B cell (primary cell): ENCODE measurements at regions not wholly inside any gene's neighbourhood (a gene's known extent, or its start where the extent isn't known, plus 50 kb on each side); places are given as distances from the start of the nearest gene placed in this dataset.

ENCODE experiments used
- ATAC-seq: fragments of 200-7000 bp; cut with Tn5 transposase; one replicate; pipeline ENCODE4 v1.10.0; 2021; ENCODE audit warnings: low read depth, mild to moderate bottlenecking, moderate number of reproducible peaks, moderate library complexity
- CTCF ChIA-PET: fragments of 350-600 bp; sonication (Branson Sonifier 250); formaldehyde crosslinking; loops from one replicate; lab custom pipeline; 2021; ENCODE audit warnings: antibody characterized with exemption, inconsistent platforms; lab: Charles Lee
- POLR2A ChIA-PET: fragments of 350-600 bp; sonication (Branson Sonifier 250); formaldehyde crosslinking; loops from one replicate; lab custom pipeline; 2021; ENCODE audit warnings: antibody characterized with exemption; lab: Charles Lee
- DNase-seq: peaks from one replicate; pipeline ENCODE4 v3.0.0; 2013
- H2AFZ ChIP-seq: 2 replicates; pipeline ENCODE4 v1.6.1; 2012; ENCODE audit warnings: mild to moderate bottlenecking, low read depth, low read length; ENCODE audit not compliant: insufficient read depth, poor library complexity, severe bottlenecking
- H3K27ac ChIP-seq, 2 donors: 1 replicate in 1 of 2; 2 replicates in 1 of 2; pipeline ENCODE4 v1.5.1; 2012 to 2013; ENCODE audit warnings: low read length in 2 of 2, mild to moderate bottlenecking in 2 of 2, moderate library complexity in 1 of 2
- H3K27me3 ChIP-seq, 4 experiments: fragments of 200-600 bp in 1 of 4; sonication (generic) in 1 of 4; replicated peaks in 1 of 4; 1 replicate in 2 of 4; 2 replicates in 2 of 4; pipeline versions ENCODE4 v1.6.1 to v1.7.0; 2013 to 2016; ENCODE audit warnings: low read length in 3 of 4, mild to moderate bottlenecking in 2 of 4, mixed read lengths in 1 of 4, moderate library complexity in 1 of 4; ENCODE audit not compliant: insufficient read depth in 4 of 4, control insufficient read depth in 3 of 4; ENCODE audit errors: control extremely low read depth in 1 of 4
- H3K36me3 ChIP-seq, 2 experiments: replicated peaks in 1 of 2; 1 replicate in 1 of 2; 2 replicates in 1 of 2; pipeline versions ENCODE4 v1.6.1 to v1.7.1; 2013; ENCODE audit warnings: low read length in 1 of 2; ENCODE audit not compliant: insufficient read depth in 2 of 2, control insufficient read depth in 1 of 2; ENCODE audit errors: control extremely low read depth in 1 of 2, extremely low read depth in 1 of 2
- H3K4me1 ChIP-seq, 2 donors: fragments of 200-600 bp in 1 of 2; sonication (generic) in 1 of 2; 1 replicate in 1 of 2; 2 replicates in 1 of 2; pipeline versions ENCODE4 v1.5.1 to v1.6.1; 2013 to 2017; ENCODE audit warnings: low read length in 2 of 2; ENCODE audit not compliant: control insufficient read depth in 2 of 2, insufficient read depth in 2 of 2
- H3K4me2 ChIP-seq: replicated peaks from 2 replicates; pipeline ENCODE3; 2012; ENCODE audit warnings: mild to moderate bottlenecking, low read depth, low read length; ENCODE audit not compliant: poor library complexity, severe bottlenecking
- H3K4me3 ChIP-seq, 5 experiments: fragments of 200-600 bp in 1 of 5; sonication (generic) in 1 of 5; 1 replicate in 3 of 5; 2 replicates in 2 of 5; pipeline versions ENCODE4 v1.5.1 to v1.7.0; 2011 to 2016; ENCODE audit warnings: low read length in 4 of 5, mild to moderate bottlenecking in 4 of 5, low read depth in 2 of 5, control low read depth in 1 of 5, moderate library complexity in 1 of 5; ENCODE audit not compliant: insufficient read depth in 1 of 5; ENCODE audit errors: control extremely low read depth in 1 of 5, extremely low read depth in 1 of 5
- H3K79me2 ChIP-seq: fragments of 200-600 bp; sonication (generic); one replicate; pipeline ENCODE4 v1.6.0; 2016; ENCODE audit warnings: low read length; ENCODE audit not compliant: control insufficient read depth, insufficient read depth
- H3K9ac ChIP-seq: fragments of 200-600 bp; sonication (generic); 2 replicates; pipeline ENCODE4 v1.6.1; 2017; ENCODE audit warnings: mild to moderate bottlenecking, low read length, moderate library complexity
- H3K9me3 ChIP-seq, 3 donors: one replicate each; pipeline versions ENCODE4 v1.6.1 to v1.7.1; 2013; ENCODE audit warnings: low read length in 2 of 3; ENCODE audit not compliant: control insufficient read depth in 2 of 3, insufficient read depth in 1 of 3; ENCODE audit errors: control extremely low read depth in 1 of 3
- H4K20me1 ChIP-seq: 2 replicates; pipeline ENCODE4 v1.6.0; 2012; ENCODE audit warnings: mild to moderate bottlenecking, low read length; ENCODE audit not compliant: insufficient read depth, control insufficient read depth, poor library complexity, severe bottlenecking
- H3K27ac Mint-ChIP-seq: one replicate; pipeline ENCODE4 v1.8.0; 2021; ENCODE audit warnings: mixed read lengths
- H3K27me3 Mint-ChIP-seq: one replicate; pipeline ENCODE4 v1.8.0; 2021; ENCODE audit warnings: mixed read lengths
- H3K4me1 Mint-ChIP-seq: one replicate; pipeline ENCODE4 v1.8.0; 2021; ENCODE audit warnings: mixed read lengths
- H3K4me3 Mint-ChIP-seq: one replicate; pipeline ENCODE4 v1.8.0; 2021; ENCODE audit warnings: mixed read lengths
- H3K9me3 Mint-ChIP-seq: one replicate; pipeline ENCODE4 v1.8.0; 2022; ENCODE audit warnings: mixed read lengths; ENCODE audit not compliant: insufficient read depth
- EZH2 ChIP-seq: IDR thresholded peaks from 2 replicates; pipeline ENCODE4 v1.6.1; 2012; ENCODE audit warnings: borderline replicate concordance, low read depth, mild to moderate bottlenecking, moderate library complexity, low read length; ENCODE audit not compliant: insufficient read depth, poor library complexity, severe bottlenecking
- WGBS: methylation state at CpG from one replicate; pipeline ENCODE4 v1.1.5; 2013; ENCODE audit warnings: missing lambda C conversion rate; ENCODE audit not compliant: insufficient coverage; 5-methylcytosine and 5-hydroxymethylcytosine counted together
- intact Hi-C: fragments of 100-400 bp; cut with micrococcal nuclease; formaldehyde crosslinking; loops from one replicate; pipeline ENCODE4 v1.10.0; 2022
- TF ChIP-seq, protein P1 (sequence below): fragments of 200-600 bp; IDR thresholded peaks from one replicate; pipeline ENCODE4 v1.8.0; 2022; ENCODE audit warnings: antibody characterized with exemption, mild to moderate bottlenecking

DNA sequence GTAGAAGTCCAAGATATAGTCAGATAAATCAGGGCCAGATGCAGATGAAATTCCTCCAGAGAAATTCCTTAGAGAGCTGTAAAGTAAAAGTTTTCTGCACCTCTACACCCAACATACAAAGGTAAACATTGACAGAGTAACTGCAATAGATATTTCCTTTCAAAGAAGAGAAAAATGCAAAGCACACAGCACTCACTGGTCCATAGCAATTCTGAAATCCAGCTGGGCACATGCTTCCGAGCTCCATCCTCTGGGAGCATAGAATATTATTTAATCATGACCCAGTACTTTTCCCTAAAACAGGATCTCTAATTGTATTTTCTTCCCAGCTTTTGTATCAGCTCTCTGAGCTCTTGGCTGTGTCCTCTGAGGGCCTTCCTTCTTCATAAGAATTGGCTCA, 239.5 kb upstream of the IRX3 start:
- TF ChIP-seq EZH2: no peak
- TF ChIP-seq, protein P1, sequence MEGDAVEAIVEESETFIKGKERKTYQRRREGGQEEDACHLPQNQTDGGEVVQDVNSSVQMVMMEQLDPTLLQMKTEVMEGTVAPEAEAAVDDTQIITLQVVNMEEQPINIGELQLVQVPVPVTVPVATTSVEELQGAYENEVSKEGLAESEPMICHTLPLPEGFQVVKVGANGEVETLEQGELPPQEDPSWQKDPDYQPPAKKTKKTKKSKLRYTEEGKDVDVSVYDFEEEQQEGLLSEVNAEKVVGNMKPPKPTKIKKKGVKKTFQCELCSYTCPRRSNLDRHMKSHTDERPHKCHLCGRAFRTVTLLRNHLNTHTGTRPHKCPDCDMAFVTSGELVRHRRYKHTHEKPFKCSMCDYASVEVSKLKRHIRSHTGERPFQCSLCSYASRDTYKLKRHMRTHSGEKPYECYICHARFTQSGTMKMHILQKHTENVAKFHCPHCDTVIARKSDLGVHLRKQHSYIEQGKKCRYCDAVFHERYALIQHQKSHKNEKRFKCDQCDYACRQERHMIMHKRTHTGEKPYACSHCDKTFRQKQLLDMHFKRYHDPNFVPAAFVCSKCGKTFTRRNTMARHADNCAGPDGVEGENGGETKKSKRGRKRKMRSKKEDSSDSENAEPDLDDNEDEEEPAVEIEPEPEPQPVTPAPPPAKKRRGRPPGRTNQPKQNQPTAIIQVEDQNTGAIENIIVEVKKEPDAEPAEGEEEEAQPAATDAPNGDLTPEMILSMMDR: no peak
- no peak overlapping the region for H3K9ac ChIP-seq
- Mint-ChIP-seq H3K27ac (no peak overlapping the region), H3K9me3 (no peaks in the 10 kb centered on the region), H3K4me3 (no peak overlapping the region), H3K4me1 (no peaks in the 10 kb centered on the region), H3K27me3 (no peaks in the 10 kb centered on the region)
- intact Hi-C loops: no loop called here
- no peaks in the 10 kb centered on the region for H3K27me3 ChIP-seq
- no peak overlapping the region for H3K4me2 ChIP-seq
- no peaks in the 10 kb centered on the region for H3K36me3 ChIP-seq
- H3K79me2 ChIP-seq: no peaks in the 10 kb centered on the region
- H3K9me3 ChIP-seq: peaks cover 0 to 4% (median 0%) of the 10 kb centered on the region in 3 donors
- ChIA-PET CTCF (no interaction called here), POLR2A (no interaction called here)
- H4K20me1 ChIP-seq: no peaks in the 10 kb centered on the region
- no peak overlapping the region for H2AFZ ChIP-seq
- DNase-seq (no peak), ATAC-seq (no peak)
- H3K4me1 ChIP-seq: no peaks in the 10 kb centered on the region
- 80% methylated on average over 1 of the region's 1 CpG for WGBS
- H3K27ac ChIP-seq: no peak overlapping the region
- H3K4me3 ChIP-seq: no peak overlapping the region

DNA sequence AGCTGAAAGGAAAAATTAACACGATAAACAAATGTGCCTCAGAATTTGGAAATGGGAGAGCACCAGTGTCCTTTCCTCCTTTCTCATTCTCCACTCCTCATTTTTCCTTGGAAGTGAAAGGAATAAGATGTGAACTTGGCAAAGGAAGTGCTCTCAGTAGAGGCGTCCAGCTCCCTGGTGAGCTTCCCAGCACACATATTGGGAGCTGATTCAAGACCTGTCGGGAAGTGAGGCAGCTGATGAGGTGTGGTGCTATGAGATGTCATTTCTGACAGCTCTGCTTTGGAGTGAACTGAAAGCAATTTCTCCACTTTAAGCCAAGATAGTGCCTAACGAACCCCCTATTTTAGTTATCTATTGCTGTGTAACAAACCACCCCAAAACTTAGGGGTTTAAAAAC, 238.5 kb upstream of the IRX3 start:
- Histone ChIP-seq H4K20me1 (no peaks in the 10 kb centered on the region), H3K36me3 (no peaks in the 10 kb centered on the region), H3K4me3 (no peak overlapping the region), H3K27me3 (no peaks in the 10 kb centered on the region), H3K27ac (no peak overlapping the region), H2AFZ (no peak overlapping the region), H3K9ac (no peak overlapping the region), H3K79me2 (no peaks in the 10 kb centered on the region), H3K4me2 (no peak overlapping the region), H3K9me3 (peaks cover 0 to 4% (median 0%) of the 10 kb centered on the region in 3 donors), H3K4me1 (no peaks in the 10 kb centered on the region)
- CTCF ChIA-PET: interaction anchor here (0.6 kb wide), 1 partner anchor 300 kb away, joined by 7 read pairs; no protein-coding TSS in a partner anchor
- Mint-ChIP-seq H3K27me3 (no peaks in the 10 kb centered on the region), H3K27ac (no peak overlapping the region), H3K4me1 (no peaks in the 10 kb centered on the region), H3K4me3 (no peak overlapping the region), H3K9me3 (no peaks in the 10 kb centered on the region)
- TF ChIP-seq, protein P1: no peak
- TF ChIP-seq EZH2: no peak
- intact Hi-C loops: no loop called here
- ATAC-seq (no peak), DNase-seq (no peak)
- POLR2A ChIA-PET: no interaction called here
- WGBS: 80% methylated on average over 2 of the region's 4 CpGs
